ENCODE measurements at regions not wholly inside any gene's neighbourhood (a gene's known extent, or its start where the extent isn't known, plus 50 kb on each side); places are given as distances from the start of the nearest gene placed in this dataset.
"Not testable (repeated sequence)": the region's sequence is repeated elsewhere in the genome, so short reads cannot be mapped to it uniquely, and the experiment has no call there.

- Histone ChIP-seq H3K27me3 (no peaks in the 10 kb centered on the region), H3K36me3 (no peaks in the 10 kb centered on the region), H3K9me3 (no peaks in the 10 kb centered on the region), H3K4me1 (ENCODE audit: insufficient read depth) (no peaks in the 10 kb centered on the region), H3K4me3 (no peak overlapping the region), H3K27ac (no peak overlapping the region)
- TF ChIP-seq EP300 (IDR thresholded peaks at IDR 0.05): no peak
- no peak for TF ChIP-seq POLR2A (IDR thresholded peaks at IDR 0.05)
- TF ChIP-seq, protein P1, sequence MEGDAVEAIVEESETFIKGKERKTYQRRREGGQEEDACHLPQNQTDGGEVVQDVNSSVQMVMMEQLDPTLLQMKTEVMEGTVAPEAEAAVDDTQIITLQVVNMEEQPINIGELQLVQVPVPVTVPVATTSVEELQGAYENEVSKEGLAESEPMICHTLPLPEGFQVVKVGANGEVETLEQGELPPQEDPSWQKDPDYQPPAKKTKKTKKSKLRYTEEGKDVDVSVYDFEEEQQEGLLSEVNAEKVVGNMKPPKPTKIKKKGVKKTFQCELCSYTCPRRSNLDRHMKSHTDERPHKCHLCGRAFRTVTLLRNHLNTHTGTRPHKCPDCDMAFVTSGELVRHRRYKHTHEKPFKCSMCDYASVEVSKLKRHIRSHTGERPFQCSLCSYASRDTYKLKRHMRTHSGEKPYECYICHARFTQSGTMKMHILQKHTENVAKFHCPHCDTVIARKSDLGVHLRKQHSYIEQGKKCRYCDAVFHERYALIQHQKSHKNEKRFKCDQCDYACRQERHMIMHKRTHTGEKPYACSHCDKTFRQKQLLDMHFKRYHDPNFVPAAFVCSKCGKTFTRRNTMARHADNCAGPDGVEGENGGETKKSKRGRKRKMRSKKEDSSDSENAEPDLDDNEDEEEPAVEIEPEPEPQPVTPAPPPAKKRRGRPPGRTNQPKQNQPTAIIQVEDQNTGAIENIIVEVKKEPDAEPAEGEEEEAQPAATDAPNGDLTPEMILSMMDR (IDR thresholded peaks at IDR 0.05): no peak
- 57 to 83% (median 69%) methylated on average over 4 of the region's 4 CpGs for WGBS, 3 donors
- intact Hi-C loops (cut with DNase I): no loop called here
- peak in 1 of 5 donors; percentile 4 for DNase-seq
Measured at GRCh38 chr3:184456476-184456875, 76.6 kb downstream of the CHRD start.

DNA sequence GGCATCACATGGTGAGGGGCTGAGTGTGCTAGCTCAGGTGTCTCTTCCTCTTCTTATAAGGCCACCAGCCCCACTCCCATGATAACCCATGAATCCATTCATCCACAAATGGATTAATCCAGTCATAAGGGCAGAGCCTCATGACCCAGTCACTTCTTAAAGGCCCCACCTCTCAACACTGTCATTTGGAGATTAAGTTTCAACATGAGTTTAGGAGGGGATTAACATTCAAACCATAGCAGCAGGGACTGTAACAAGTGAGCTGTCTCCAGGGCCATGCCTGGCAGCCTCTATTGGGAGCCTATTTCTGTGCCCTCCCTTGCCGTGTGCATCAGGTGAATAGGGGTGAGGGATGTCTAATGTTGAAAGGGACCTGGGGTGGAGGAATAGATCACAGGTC is 77.5 kb downstream of the CHRD start:
- intact Hi-C loops (cut with DNase I): no loop called here
- H3K4me3 ChIP-seq: no peak overlapping the region
- no peak overlapping the region for H3K27ac ChIP-seq
- H3K36me3 ChIP-seq: no peaks in the 10 kb centered on the region
- WGBS, 3 donors: 97 to 100% (median 100%) methylated on average over 1 of the region's 1 CpG
- H3K4me1 ChIP-seq (ENCODE audit: insufficient read depth): no peaks in the 10 kb centered on the region
- no peaks in the 10 kb centered on the region for H3K27me3 ChIP-seq
- no peaks in the 10 kb centered on the region for H3K9me3 ChIP-seq
- TF ChIP-seq EP300 (IDR thresholded peaks at IDR 0.05): no peak
- no peak for TF ChIP-seq POLR2A (IDR thresholded peaks at IDR 0.05)
- TF ChIP-seq, protein P1 (IDR thresholded peaks at IDR 0.05): no peak
- no peak for DNase-seq

DNA sequence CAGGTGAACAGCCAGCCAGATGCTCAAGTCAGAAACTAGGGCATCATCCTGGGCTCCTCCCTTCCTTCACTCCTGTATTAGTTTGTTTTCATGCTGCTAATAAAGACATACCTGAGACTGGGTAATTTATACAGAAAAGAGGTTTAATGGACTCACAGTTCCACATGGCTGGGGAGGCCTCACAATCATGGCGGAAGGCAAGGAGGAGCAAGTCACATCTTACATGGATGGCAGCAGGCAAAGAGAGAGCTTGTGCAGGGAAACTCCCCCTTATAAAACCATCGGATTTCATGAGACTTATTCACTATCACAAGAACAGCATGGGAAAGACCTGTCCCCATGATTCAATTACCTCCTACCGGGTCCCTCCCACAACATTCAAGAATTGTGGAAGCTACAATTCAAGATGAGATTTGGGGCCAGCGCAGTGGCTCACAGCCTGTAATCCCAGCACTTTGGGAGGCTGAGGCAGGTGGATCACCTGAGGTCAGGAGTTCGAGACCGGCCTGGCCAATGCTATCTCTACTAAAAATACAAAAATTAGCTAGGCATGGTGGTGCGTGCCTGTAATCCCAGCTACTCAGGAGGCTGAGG is 78.0 kb downstream of the CHRD start:
- 88 to 92% (median 91%) methylated on average over 7 of the region's 7 CpGs for WGBS, 3 donors
- H3K4me3 ChIP-seq; intact Hi-C loops (cut with DNase I); H3K27me3 ChIP-seq; H3K27ac ChIP-seq; H3K9me3 ChIP-seq; H3K4me1 ChIP-seq (ENCODE audit: insufficient read depth); H3K36me3 ChIP-seq: not testable (repeated sequence)
- DNase-seq: peak in 1 of 5 donors; percentile 1

DNA sequence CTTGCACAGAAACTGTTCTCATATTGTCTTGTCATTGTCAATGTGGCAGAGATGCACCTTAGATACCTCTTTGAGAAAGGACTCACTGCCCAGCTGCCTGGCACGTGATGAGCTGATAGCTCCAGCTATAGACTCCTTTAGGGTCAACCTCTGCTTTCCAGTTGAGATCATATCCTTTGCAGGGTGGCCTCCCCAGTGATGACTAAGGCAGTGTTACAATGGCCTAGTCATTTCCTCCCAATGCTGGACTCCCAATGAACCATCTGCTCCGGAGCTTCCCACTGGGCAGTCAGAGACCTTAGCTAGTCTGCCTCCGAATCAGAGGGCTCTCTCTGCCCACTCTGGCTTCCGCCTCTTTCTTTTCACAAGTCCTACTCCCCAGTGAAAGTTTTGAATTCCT is 79.5 kb downstream of the CHRD start:
- H3K36me3 ChIP-seq: no peaks in the 10 kb centered on the region
- no peak overlapping the region for H3K4me3 ChIP-seq
- no peaks in the 10 kb centered on the region for H3K4me1 ChIP-seq (ENCODE audit: insufficient read depth)
- no peak overlapping the region for H3K27ac ChIP-seq
- 68 to 86% (median 71%) methylated on average over 4 of the region's 4 CpGs for WGBS, 3 donors
- no peaks in the 10 kb centered on the region for H3K9me3 ChIP-seq
- TF ChIP-seq, protein P1 (IDR thresholded peaks at IDR 0.05): no peak
- TF ChIP-seq POLR2A (IDR thresholded peaks at IDR 0.05) (no peak), EP300 (IDR thresholded peaks at IDR 0.05) (no peak)
- DNase-seq: peak in 1 of 5 donors; percentile 8
- intact Hi-C loops (cut with DNase I): no loop called here
- no peaks in the 10 kb centered on the region for H3K27me3 ChIP-seq

- Histone ChIP-seq H3K4me1 (ENCODE audit: insufficient read depth) (no peaks in the 10 kb centered on the region), H3K36me3 (no peaks in the 10 kb centered on the region), H3K27me3 (no peaks in the 10 kb centered on the region), H3K27ac (no peak overlapping the region), H3K9me3 (no peaks in the 10 kb centered on the region), H3K4me3 (no peak overlapping the region)
- WGBS, 3 donors: 89 to 96% (median 92%) methylated on average over 8 of the region's 8 CpGs
- DNase-seq: peak in 1 of 5 donors; percentile 13
- intact Hi-C loops (cut with DNase I): no loop called here
- no peak for TF ChIP-seq EP300 (IDR thresholded peaks at IDR 0.05)
- TF ChIP-seq POLR2A (IDR thresholded peaks at IDR 0.05): no peak
- TF ChIP-seq, protein P1 (IDR thresholded peaks at IDR 0.05): no peak
Measured at GRCh38 chr3:184460276-184460675, 80.4 kb downstream of the CHRD start.

Data from ovary (tissue), 7 donors.